ENCODE measurements at regions not wholly inside any gene's neighbourhood (a gene's known extent, or its start where the extent isn't known, plus 50 kb on each side); places are given as distances from the start of the nearest gene placed in this dataset.
A peak's percentile ranks its signal among the peaks of the same experiment; 100 is the strongest.

DNA sequence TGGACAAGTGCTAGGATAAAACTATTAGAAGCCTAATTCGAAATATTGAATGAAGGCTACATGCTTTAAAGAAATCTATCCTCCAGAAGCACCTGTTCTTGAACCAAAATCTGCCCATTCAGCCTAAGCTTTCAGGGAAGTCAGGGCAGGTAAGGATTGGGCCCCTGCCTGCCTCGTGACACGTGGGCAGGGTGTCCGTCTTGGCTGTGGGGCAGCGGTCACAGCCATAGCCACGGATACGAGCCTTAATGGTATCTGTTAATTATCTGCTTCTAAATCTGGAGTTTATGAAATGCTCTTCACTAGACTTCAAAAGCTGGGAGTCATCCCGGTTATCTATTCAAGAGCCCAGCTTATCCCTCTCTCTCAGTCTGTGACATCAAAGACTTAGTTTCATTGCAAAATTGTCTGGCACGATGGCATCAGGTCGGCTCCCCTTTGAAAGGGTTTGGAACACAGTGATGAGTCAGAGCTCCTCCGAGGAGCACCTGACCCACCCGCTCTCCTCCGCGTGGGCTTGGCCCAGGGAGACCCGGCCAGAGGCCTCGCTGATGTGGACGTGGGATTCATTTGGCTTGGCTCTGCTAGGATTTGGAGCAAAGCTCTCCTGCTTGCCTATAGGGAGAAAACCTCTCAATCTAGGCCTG is 135.9 kb downstream of the MACROH2A1 start:
- TF ChIP-seq, protein P1, sequence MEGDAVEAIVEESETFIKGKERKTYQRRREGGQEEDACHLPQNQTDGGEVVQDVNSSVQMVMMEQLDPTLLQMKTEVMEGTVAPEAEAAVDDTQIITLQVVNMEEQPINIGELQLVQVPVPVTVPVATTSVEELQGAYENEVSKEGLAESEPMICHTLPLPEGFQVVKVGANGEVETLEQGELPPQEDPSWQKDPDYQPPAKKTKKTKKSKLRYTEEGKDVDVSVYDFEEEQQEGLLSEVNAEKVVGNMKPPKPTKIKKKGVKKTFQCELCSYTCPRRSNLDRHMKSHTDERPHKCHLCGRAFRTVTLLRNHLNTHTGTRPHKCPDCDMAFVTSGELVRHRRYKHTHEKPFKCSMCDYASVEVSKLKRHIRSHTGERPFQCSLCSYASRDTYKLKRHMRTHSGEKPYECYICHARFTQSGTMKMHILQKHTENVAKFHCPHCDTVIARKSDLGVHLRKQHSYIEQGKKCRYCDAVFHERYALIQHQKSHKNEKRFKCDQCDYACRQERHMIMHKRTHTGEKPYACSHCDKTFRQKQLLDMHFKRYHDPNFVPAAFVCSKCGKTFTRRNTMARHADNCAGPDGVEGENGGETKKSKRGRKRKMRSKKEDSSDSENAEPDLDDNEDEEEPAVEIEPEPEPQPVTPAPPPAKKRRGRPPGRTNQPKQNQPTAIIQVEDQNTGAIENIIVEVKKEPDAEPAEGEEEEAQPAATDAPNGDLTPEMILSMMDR (CRISPR knock-in tag; IDR thresholded peaks at IDR 0.05), result no peak
- no peak for TF ChIP-seq SUZ12 (IDR thresholded peaks at IDR 0.05; ENCODE audit: low read depth, low read length)
- TF ChIP-seq RARA (CRISPR knock-in tag; IDR thresholded peaks at IDR 0.05), result peak; percentile 75
- peak; percentile 47; the same call in 1 of the 2 replicates for TF ChIP-seq TAF1 (CRISPR knock-in tag; IDR thresholded peaks at IDR 0.05)
- TF ChIP-seq, protein P2, sequence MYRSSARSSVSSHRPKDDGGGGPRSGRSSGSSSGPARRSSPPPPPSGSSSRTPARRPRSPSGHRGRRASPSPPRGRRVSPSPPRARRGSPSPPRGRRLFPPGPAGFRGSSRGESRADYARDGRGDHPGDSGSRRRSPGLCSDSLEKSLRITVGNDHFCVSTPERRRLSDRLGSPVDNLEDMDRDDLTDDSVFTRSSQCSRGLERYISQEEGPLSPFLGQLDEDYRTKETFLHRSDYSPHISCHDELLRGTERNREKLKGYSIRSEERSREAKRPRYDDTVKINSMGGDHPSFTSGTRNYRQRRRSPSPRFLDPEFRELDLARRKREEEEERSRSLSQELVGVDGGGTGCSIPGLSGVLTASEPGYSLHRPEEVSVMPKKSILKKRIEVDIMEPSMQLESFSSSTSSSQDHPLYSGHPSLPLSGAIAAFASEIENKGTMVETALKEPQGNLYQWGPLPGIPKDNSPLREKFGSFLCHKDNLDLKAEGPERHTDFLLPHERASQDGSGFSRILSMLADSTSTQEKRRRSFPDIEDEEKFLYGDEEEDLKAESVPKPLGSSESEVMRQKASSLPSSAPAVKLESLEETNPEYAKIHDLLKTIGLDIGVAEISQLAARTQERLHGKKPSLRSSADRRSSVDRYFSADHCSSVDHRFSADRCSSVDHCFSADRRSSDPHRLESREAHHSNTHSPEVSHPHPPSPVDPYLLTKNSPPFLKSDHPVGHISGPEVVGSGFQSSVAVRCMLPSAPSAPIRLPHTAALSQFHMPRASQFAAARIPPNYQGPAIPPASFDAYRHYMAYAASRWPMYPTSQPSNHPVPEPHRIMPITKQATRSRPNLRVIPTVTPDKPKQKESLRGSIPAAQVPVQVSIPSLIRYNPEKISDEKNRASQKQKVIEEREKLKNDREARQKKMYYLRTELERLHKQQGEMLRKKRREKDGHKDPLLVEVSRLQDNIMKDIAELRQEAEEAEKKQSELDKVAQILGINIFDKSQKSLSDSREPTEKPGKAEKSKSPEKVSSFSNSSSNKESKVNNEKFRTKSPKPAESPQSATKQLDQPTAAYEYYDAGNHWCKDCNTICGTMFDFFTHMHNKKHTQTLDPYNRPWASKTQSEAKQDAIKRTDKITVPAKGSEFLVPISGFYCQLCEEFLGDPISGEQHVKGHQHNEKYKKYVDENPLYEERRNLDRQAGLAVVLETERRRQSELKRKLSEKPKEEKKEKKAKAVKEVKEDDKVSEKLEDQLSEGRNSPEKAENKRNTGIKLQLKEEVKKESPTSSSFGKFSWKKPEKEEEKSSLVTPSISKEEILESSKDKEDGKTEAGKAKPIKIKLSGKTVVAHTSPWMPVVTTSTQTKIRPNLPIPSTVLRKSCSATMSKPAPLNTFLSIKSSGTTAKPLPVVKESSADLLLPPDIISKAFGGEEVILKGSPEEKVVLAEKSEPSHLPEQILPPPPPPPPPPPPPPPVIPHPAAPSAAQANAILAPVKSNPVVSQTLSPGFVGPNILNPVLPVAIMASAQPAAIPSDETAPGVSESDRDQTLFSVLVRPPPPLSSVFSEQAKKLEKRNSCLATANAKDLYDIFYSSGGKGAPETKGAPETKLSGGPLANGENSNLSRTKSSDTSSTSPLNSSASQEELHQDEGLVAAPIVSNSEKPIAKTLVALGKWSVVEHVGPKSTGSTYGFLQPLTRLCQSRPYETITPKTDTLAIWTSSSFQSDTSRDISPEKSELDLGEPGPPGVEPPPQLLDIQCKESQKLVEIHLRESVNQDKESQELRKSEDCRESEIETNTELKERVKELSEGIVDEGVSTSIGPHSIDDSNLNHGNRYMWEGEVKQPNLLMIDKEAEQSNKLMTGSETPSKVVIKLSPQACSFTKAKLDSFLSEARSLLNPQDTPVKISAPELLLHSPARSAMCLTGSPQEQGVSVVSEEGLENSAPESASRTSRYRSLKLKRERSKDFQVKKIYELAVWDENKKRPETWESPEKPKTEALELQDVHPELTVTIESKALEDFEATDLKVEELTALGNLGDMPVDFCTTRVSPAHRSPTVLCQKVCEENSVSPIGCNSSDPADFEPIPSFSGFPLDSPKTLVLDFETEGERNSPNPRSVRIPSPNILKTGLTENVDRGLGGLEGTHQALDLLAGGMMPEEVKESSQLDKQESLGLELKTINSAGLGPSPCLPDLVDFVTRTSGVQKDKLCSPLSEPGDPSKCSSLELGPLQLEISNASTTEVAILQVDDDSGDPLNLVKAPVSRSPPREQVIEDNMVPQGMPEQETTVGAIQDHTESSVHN (CRISPR knock-in tag; IDR thresholded peaks at IDR 0.05), result 0 out of 2 replicates have a peak, but pooled peaks have one; percentile 67
- no peak for TF ChIP-seq ZFP1 (CRISPR knock-in tag; IDR thresholded peaks at IDR 0.05)
- no peak for TF ChIP-seq SRSF9 (IDR thresholded peaks at IDR 0.05; ENCODE audit: borderline replicate concordance, insufficient read depth, low read depth, low read length, poor library complexity, severe bottlenecking)
- peak; percentile 94 for TF ChIP-seq HMG20A (CRISPR knock-in tag; IDR thresholded peaks at IDR 0.05; ENCODE audit: borderline replicate concordance)
- TF ChIP-seq, protein P3, sequence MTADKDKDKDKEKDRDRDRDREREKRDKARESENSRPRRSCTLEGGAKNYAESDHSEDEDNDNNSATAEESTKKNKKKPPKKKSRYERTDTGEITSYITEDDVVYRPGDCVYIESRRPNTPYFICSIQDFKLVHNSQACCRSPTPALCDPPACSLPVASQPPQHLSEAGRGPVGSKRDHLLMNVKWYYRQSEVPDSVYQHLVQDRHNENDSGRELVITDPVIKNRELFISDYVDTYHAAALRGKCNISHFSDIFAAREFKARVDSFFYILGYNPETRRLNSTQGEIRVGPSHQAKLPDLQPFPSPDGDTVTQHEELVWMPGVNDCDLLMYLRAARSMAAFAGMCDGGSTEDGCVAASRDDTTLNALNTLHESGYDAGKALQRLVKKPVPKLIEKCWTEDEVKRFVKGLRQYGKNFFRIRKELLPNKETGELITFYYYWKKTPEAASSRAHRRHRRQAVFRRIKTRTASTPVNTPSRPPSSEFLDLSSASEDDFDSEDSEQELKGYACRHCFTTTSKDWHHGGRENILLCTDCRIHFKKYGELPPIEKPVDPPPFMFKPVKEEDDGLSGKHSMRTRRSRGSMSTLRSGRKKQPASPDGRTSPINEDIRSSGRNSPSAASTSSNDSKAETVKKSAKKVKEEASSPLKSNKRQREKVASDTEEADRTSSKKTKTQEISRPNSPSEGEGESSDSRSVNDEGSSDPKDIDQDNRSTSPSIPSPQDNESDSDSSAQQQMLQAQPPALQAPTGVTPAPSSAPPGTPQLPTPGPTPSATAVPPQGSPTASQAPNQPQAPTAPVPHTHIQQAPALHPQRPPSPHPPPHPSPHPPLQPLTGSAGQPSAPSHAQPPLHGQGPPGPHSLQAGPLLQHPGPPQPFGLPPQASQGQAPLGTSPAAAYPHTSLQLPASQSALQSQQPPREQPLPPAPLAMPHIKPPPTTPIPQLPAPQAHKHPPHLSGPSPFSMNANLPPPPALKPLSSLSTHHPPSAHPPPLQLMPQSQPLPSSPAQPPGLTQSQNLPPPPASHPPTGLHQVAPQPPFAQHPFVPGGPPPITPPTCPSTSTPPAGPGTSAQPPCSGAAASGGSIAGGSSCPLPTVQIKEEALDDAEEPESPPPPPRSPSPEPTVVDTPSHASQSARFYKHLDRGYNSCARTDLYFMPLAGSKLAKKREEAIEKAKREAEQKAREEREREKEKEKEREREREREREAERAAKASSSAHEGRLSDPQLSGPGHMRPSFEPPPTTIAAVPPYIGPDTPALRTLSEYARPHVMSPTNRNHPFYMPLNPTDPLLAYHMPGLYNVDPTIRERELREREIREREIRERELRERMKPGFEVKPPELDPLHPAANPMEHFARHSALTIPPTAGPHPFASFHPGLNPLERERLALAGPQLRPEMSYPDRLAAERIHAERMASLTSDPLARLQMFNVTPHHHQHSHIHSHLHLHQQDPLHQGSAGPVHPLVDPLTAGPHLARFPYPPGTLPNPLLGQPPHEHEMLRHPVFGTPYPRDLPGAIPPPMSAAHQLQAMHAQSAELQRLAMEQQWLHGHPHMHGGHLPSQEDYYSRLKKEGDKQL (CRISPR knock-in tag; IDR thresholded peaks at IDR 0.05; ENCODE audit: low read depth), result peak; percentile 82
- TF ChIP-seq XRCC5 (optimal IDR thresholded peaks at IDR 0.05; ENCODE audit: low read length), result peak; percentile 80
- TF ChIP-seq MAFF (IDR thresholded peaks at IDR 0.05; ENCODE audit: low read depth, low read length), result no peak
- TF ChIP-seq REL (CRISPR knock-in tag; conservative IDR thresholded peaks at IDR 0.05), result no peak

Measured in HepG2 (cell line).